ENCODE measurements at regions not wholly inside any gene's neighbourhood (a gene's known extent, or its start where the extent isn't known, plus 50 kb on each side); places are given as distances from the start of the nearest gene placed in this dataset.
A peak's percentile ranks its signal among the peaks of the same experiment; 100 is the strongest.

DNA sequence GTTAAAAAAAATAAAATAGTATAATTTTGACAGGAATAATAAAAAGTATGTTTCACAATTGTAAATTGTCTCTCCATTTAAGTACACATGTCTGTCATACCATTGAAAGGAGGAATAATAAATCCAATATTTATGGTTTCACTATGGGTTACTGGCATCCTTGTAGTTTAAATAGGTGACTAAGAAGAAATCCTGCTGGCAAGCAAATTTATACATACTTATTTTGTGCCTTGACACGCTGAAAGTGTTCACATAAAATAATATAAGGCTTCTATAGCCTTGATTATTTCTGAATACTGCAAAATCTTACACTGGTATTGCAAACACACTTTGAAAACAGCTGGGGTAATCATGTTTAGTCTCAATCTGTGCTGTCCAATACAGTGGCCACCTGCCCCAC, 138.3 kb upstream of the ETAA1 start:
- Histone ChIP-seq H2AK9ac (replicated peaks; ENCODE audit: low read depth, low read length, poor library complexity) (peak overlapping the region; percentile 82), H4K8ac (ENCODE audit: low read depth in 2 of 2, low read length in 2 of 2) (peak overlapping the region; percentile 86 to 94), H2BK20ac (ENCODE audit: low read depth, low read length) (peak overlapping the region; percentile 99), H2BK5ac (ENCODE audit: low read depth, low read length, poor library complexity, severe bottlenecking) (peak overlapping the region; percentile 99), H2BK15ac (ENCODE audit: low read depth, low read length) (peak overlapping the region; percentile 95), H3K56ac (ENCODE audit: extremely low read depth, insufficient read depth, low read length) (peak overlapping the region; percentile 34; the same call in 1 of the 2 replicates), H3K36me3 (ENCODE audit: control insufficient read depth, insufficient read depth, low read length) (no peaks in the 10 kb centered on the region), H3K23ac (ENCODE audit: low read depth, low read length) (peak overlapping the region; percentile 89; the same call in 1 of the 2 replicates), H4K5ac (ENCODE audit: low read depth, low read length) (peak overlapping the region; percentile 90), H4K91ac (ENCODE audit: insufficient read depth, low read depth, low read length) (peak overlapping the region; percentile 95), H2AFZ (replicated peaks; ENCODE audit: low read length, poor library complexity) (no peak overlapping the region), H3K4ac (ENCODE audit: low read depth, low read length) (peak overlapping the region; percentile 99), H3K9ac (ENCODE audit: low read depth, low read length) (peak overlapping the region; percentile 55), H3K27me3 (ENCODE audit: control insufficient read depth, insufficient read depth, low read length) (no peaks in the 10 kb centered on the region), H4K20me1 (ENCODE audit: insufficient read depth, low read length) (no peaks in the 10 kb centered on the region), H2AK5ac (ENCODE audit: low read depth, low read length) (peak overlapping the region; percentile 97), H3K4me2 (ENCODE audit: low read depth, low read length) (no peak overlapping the region), H3K4me1 (ENCODE audit: control insufficient read depth, insufficient read depth, low read length) (peaks cover 20% of the 10 kb centered on the region), H3K14ac (replicated peaks; ENCODE audit: low read depth, low read length) (peak overlapping the region; percentile 93), H3K9me1 (ENCODE audit: insufficient read depth, low read length) (peaks cover 6% of the 10 kb centered on the region), H3K18ac (ENCODE audit: low read depth, low read length) (peak overlapping the region; percentile 99), H3K4me3 (ENCODE audit: insufficient read depth, low read depth, low read length) (no peak overlapping the region), H2BK120ac (ENCODE audit: low read depth, low read length) (peak overlapping the region; percentile 97), H3K27ac (ENCODE audit: insufficient read depth, low read length) (peak overlapping the region; percentile 97), H3K9me3 (ENCODE audit: control insufficient read depth, insufficient read depth, low read length) (no peaks in the 10 kb centered on the region), H3K79me1 (ENCODE audit: low read depth in 1 of 2, low read length in 2 of 2) (peaks cover 7 to 16% of the 10 kb centered on the region in 2 experiments)
- ChIA-PET POLR2A (ENCODE audit: unreplicated experiment) (no interaction called here), CTCF (no interaction called here)
- no peak for TF ChIP-seq USF2 (IDR thresholded peaks at IDR 0.05; ENCODE audit: low read depth, low read length)
- TF ChIP-seq MAZ (IDR thresholded peaks at IDR 0.05; ENCODE audit: borderline replicate concordance, low read depth, low read length): no peak
- TF ChIP-seq BHLHE40 (IDR thresholded peaks at IDR 0.05; ENCODE audit: low read depth, low read length): no peak
- no peak for TF ChIP-seq RCOR1 (IDR thresholded peaks at IDR 0.05; ENCODE audit: insufficient replicate concordance, low read length)
- TF ChIP-seq MAFK (IDR thresholded peaks at IDR 0.05; ENCODE audit: low read depth, low read length): no peak
- no peak for TF ChIP-seq CHD1 (IDR thresholded peaks at IDR 0.05; ENCODE audit: low read depth, low read length)
- no peak for TF ChIP-seq FOS (IDR thresholded peaks at IDR 0.05; ENCODE audit: low read depth, low read length)
- peak; percentile 27 for DNase-seq
- in situ Hi-C loops (cut with MboI; ENCODE audit: low sequenced_read_pairs) (loop anchor here (5.0 to 10.0 kb wide), 2 partner anchors 677 to 824 kb away; partner anchors contain the start of gene MEIS1), dilution Hi-C loops (cut with HindIII; ENCODE audit: low sequenced_read_pairs, unreplicated experiment) (no loop called here), intact Hi-C loops (cut with micrococcal nuclease) (loop anchor here (2.0 kb wide), 1 partner anchor 218 kb away; no protein-coding TSS in a partner anchor)
- no peak for ATAC-seq (ENCODE audit: low read depth)
- no CpG with 5 or more reads among the region's 1 CpG for WGBS, 2 experiments (ENCODE audit: extremely low coverage in 2 of 2, insufficient read length in 1 of 2)
- no TSS peak for BruUV-seq (replicated peaks)

Data from IMR-90 (cell line).